ENCODE measurements at regions not wholly inside any gene's neighbourhood (a gene's known extent, or its start where the extent isn't known, plus 50 kb on each side); places are given as distances from the start of the nearest gene placed in this dataset.

- TF ChIP-seq BHLHE40 (IDR thresholded peaks at IDR 0.05; ENCODE audit: borderline replicate concordance in 1 of 2, low read depth in 2 of 2, low read length in 1 of 2), result no peak
- no peak for TF ChIP-seq CREB1 (IDR thresholded peaks at IDR 0.05; ENCODE audit: low read depth)
- no peak for TF ChIP-seq ESRRA (IDR thresholded peaks at IDR 0.05; ENCODE audit: low read length)
- no peak for TF ChIP-seq EZH2 (IDR thresholded peaks at IDR 0.05; ENCODE audit: borderline replicate concordance, control insufficient read depth, low read depth, low read length)
- TF ChIP-seq CTCF (IDR thresholded peaks at IDR 0.05 in 2 of 3, conservative IDR thresholded peaks at IDR 0.05 in 1 of 3; ENCODE audit: control insufficient read depth in 2 of 3, extremely low read depth in 1 of 3, insufficient read depth in 1 of 3, low read depth in 3 of 3, low read length in 3 of 3), result no peak
- TF ChIP-seq NFYA (IDR thresholded peaks at IDR 0.05; ENCODE audit: borderline replicate concordance, low read depth, low read length), result no peak
- TF ChIP-seq CHD1 (IDR thresholded peaks at IDR 0.05; ENCODE audit: low read depth, low read length), result no peak
- no peak for TF ChIP-seq EED (IDR thresholded peaks at IDR 0.05; ENCODE audit: low read depth)
- TF ChIP-seq JUND (IDR thresholded peaks at IDR 0.05; ENCODE audit: low read depth, low read length), result no peak
- TF ChIP-seq RELB (IDR thresholded peaks at IDR 0.05; ENCODE audit: low read depth), result no peak
Observed at GRCh38 chr9:88826771-88827181, 164.5 kb upstream of the S1PR3 start.
